Stomach smooth muscle (tissue), 2 donors: ENCODE measurements at regions not wholly inside any gene's neighbourhood (a gene's known extent, or its start where the extent isn't known, plus 50 kb on each side); places are given as distances from the start of the nearest gene placed in this dataset.
"Not testable (repeated sequence)": the region's sequence is repeated elsewhere in the genome, so short reads cannot be mapped to it uniquely, and the experiment has no call there.

Experiments used
- H3K27ac ChIP-seq: one replicate; pipeline ENCODE4 v1.7.0; 2013; ENCODE audit warnings: mild to moderate bottlenecking, low read length, inconsistent platforms
- H3K27me3 ChIP-seq, 2 donors: one replicate each; pipeline ENCODE4 v1.7.0; 2013; ENCODE audit warnings: low read length in 2 of 2; ENCODE audit not compliant: insufficient read depth in 2 of 2, control insufficient read depth in 1 of 2
- H3K36me3 ChIP-seq, 2 donors: one replicate each; pipeline ENCODE4 v1.7.0; 2013; ENCODE audit warnings: low read length in 2 of 2; ENCODE audit not compliant: control insufficient read depth in 2 of 2, insufficient read depth in 2 of 2
- H3K4me1 ChIP-seq: one replicate; pipeline ENCODE4 v1.7.0; 2013; ENCODE audit warnings: low read length; ENCODE audit not compliant: control insufficient read depth, insufficient read depth
- H3K4me3 ChIP-seq, 2 donors: one replicate each; pipeline ENCODE4 v1.7.0; 2013; ENCODE audit warnings: low read length in 2 of 2
- H3K9ac ChIP-seq, 2 donors: one replicate each; pipeline ENCODE4 v1.7.0; 2013; ENCODE audit warnings: low read length in 2 of 2, mild to moderate bottlenecking in 1 of 2
- H3K9me3 ChIP-seq, 2 donors: one replicate each; pipeline ENCODE4 v1.7.0; 2013; ENCODE audit warnings: low read length in 2 of 2; ENCODE audit not compliant: control insufficient read depth in 2 of 2
- donor health status: healthy.
- donor health status: Pancreatic carcinoma.

DNA sequence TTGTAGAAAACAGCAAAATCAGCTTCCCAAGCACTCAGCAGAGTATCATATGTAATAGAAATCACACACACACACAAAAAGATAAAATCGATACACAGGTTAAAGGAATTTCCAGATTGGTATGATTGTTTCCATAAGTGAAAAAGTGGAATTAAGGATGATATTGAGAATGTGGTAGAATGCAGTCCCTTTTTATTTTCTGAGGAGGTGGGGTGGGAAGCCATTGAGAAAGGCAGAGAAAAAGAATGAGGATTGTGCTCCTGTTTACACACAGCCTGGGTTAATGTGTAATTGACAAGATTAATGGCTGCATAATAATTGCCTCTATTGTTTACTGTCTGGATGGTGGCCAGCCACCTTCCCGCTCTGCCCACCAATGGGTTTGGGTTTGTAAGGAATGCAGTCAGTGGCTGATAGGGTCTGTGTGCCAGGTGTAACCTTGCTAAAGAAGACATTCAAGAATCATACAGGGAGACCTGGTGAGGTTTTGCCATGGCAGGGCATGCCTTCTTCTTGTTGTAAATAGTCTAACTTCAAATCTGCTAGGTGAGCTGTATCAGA is 177.2 kb upstream of the MAP3K1 start:
- Histone ChIP-seq H3K9me3 (peaks cover 0 to 3% of the 10 kb centered on the region in 2 donors), H3K27me3 (no peaks in the 10 kb centered on the region), H3K9ac (no peak overlapping the region), H3K4me3 (no peak overlapping the region), H3K27ac (no peak overlapping the region), H3K4me1 (no peaks in the 10 kb centered on the region), H3K36me3 (no peaks in the 10 kb centered on the region)

DNA sequence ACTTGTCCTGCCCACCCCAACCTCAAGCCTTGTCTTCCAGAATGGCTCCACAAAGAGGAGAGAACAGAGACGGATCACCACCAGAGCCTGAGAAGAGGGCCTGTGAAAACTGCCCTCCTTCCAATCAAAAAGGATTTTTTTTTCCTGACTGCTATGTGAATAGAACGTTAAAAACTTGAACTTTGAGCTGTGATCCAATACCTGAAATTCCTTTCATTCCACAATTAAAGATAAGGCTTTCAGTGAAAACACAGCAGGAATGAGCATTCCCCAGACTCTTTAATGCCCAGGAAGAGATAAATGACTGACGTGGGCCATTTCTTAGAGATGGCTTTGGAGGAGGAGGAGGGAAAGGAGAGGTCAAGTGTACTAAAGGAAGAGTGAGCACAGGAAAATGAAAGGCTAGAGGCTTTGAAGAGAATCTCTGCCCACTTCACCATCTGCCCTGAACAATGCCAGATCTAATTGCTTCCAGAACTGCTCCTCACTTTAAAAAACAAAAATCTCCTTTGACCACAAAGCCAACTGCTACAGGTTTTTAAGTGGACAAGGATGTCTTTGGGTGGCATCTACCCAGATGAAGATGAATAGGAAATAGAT is 177.9 kb upstream of the MAP3K1 start:
- Histone ChIP-seq H3K4me3 (no peak overlapping the region), H3K9me3 (no peaks in the 10 kb centered on the region), H3K27me3 (no peaks in the 10 kb centered on the region), H3K9ac (no peak overlapping the region), H3K4me1 (no peaks in the 10 kb centered on the region), H3K36me3 (no peaks in the 10 kb centered on the region), H3K27ac (no peak overlapping the region)

DNA sequence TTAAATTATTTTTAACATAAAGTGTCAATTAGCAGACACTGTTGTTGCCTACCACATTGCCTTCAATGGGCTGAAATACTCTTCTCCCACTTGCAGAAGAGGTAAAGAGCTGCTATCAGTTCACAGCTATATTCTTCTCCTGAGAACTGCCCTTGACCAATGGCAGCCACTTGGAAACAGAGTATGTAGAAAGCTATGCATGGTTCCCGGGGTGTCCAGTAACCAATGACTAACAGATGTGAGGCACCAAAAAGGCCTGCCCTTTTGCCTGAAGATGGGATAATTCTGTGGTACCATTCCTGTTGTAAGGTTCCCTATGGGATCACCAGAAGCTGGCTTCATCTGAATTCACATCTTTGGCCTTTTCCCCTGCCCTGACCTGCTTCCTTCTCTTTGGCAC is 181.4 kb upstream of the MAP3K1 start:
- peaks cover 0 to 3% of the 10 kb centered on the region in 2 donors for H3K9me3 ChIP-seq
- H3K9ac ChIP-seq = no peak overlapping the region
- no peaks in the 10 kb centered on the region for H3K4me1 ChIP-seq
- H3K36me3 ChIP-seq = no peaks in the 10 kb centered on the region
- no peaks in the 10 kb centered on the region for H3K27me3 ChIP-seq
- no peak overlapping the region for H3K27ac ChIP-seq
- H3K4me3 ChIP-seq = no peak overlapping the region

DNA sequence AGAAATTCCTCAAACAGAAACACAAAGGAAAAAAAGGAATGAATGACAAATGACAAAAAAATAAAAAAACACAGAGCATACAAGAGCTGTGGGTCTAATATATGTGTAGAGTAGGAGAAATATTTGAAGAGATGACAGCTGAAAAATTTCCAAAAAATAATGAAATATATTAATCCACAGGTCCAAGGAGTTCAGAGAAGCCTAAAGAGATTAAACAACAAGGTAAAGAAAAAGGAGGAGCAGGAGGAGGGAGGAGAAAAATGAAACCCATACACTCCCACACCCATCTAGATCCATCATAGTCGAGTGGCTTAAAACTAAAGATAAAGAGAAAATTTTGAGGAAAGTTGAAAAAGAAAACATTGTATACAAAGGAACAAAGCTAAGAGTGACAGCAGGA is 182.4 kb upstream of the MAP3K1 start:
- no peak overlapping the region for H3K4me3 ChIP-seq
- H3K9ac ChIP-seq = no peak overlapping the region
- H3K27me3 ChIP-seq = no peaks in the 10 kb centered on the region
- no peak overlapping the region for H3K27ac ChIP-seq
- no peaks in the 10 kb centered on the region for H3K36me3 ChIP-seq
- no peaks in the 10 kb centered on the region for H3K4me1 ChIP-seq
- H3K9me3 ChIP-seq = peaks cover 0 to 3% of the 10 kb centered on the region in 2 donors

DNA sequence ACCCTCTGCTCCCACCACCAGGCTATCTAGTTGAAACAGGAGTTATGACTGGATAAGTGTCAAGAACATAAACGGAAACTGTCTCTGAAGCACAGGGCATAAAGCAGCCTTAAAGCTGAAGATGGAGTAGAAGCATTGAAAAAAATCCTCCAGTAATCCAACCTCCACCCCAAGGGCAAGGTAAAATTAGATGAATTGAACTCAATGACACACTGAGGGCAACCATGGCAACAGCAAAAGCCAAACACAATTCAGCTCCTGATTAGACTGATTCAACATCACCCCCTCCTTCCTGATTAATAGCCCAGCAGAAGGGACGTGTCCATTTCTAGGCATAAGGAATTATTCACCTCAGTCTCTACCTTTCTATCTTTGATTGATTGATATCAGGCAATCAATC is 183.2 kb upstream of the MAP3K1 start:
- Histone ChIP-seq H3K9me3 (peaks cover 0 to 3% of the 10 kb centered on the region in 2 donors), H3K4me1 (no peaks in the 10 kb centered on the region), H3K9ac (no peak overlapping the region), H3K27ac (no peak overlapping the region), H3K36me3 (no peaks in the 10 kb centered on the region), H3K27me3 (no peaks in the 10 kb centered on the region), H3K4me3 (no peak overlapping the region)

DNA sequence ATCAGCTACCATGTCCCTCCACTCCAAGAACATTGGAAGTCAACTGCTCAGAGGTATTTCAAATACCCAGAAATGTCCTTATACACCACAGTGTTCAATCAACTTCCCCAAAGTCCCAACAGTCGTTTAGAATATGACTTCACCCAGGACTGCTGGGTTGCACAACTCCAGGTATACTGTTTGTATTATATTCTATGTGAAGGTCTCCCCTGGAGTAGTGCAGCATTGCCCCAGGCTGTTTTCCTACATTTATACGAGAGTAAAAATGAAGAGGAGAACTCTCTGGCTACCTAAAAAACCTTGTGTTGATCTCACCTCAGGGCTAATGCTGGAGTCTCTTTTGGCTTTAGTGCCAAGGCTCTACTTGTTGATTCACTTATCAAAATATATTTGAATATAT is 183.6 kb upstream of the MAP3K1 start:
- Histone ChIP-seq H3K27ac (no peak overlapping the region), H3K27me3 (no peaks in the 10 kb centered on the region), H3K9me3 (peaks cover 0 to 3% of the 10 kb centered on the region in 2 donors), H3K4me1 (no peaks in the 10 kb centered on the region), H3K4me3 (no peak overlapping the region), H3K36me3 (no peaks in the 10 kb centered on the region), H3K9ac (no peak overlapping the region)

DNA sequence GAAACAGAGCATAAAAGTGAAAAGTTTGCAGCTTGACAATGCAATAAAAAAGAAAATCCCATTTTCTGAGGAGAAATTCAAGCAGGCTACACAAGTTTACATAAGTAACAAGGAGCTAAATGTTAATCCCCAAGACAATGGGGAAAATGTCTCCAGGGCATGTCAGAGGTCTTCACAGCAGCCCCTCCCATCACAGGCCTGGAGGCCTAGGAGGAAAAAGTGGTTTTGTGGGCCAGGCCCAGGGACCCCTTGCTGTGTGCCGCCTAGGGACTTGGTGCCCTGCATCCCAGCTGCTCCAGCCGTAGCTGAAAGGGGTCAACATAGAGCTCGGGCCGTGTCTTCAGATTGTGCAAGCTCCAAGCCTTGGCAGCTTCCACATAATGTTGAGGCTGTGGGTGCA is 186.7 kb upstream of the MAP3K1 start:
- not testable (repeated sequence) for H3K9ac ChIP-seq, H3K9me3 ChIP-seq, H3K27me3 ChIP-seq, H3K4me1 ChIP-seq, H3K27ac ChIP-seq, H3K36me3 ChIP-seq, H3K4me3 ChIP-seq

DNA sequence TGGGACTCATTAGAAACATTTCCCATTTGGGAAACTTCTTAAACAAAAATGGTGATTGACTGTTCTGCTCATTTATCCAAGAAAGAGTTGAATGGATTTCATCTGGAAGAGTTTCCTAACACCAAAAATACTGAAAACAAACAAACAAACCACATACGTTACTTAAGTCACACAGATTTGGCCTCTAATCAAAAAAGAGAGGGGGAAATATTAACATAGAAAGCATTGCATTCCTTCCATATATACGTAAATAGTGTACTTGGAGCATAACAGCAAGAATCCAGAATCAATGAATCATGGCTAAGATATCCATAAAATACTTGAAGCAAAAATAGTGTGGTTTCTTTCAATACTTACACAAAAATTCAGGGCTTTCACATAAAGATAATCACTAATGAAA is 189.8 kb upstream of the MAP3K1 start:
- H3K27me3 ChIP-seq = no peaks in the 10 kb centered on the region
- H3K4me1 ChIP-seq = no peaks in the 10 kb centered on the region
- H3K27ac ChIP-seq = no peak overlapping the region
- H3K9ac ChIP-seq = no peak overlapping the region
- H3K36me3 ChIP-seq = no peaks in the 10 kb centered on the region
- no peak overlapping the region for H3K4me3 ChIP-seq
- H3K9me3 ChIP-seq = no peaks in the 10 kb centered on the region

DNA sequence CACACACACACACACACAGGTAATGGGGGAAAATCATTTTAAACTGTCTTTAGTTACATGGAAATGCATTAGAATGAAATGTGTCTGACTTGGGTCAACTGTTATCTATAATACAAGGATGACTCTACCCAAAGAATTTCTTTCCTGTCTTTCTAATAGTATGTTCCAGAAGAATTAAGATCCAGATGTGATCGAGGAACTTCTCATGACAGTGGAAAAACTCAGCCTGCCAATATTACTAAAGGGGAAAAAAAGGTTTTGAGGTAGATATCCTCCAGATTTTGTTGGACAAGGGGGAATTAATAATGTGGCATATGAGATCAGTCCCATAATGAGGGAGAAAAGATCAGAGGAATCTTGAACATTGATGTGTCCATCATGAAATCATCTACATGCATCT is 190.6 kb upstream of the MAP3K1 start:
- Histone ChIP-seq H3K27me3 (no peaks in the 10 kb centered on the region), H3K9ac (no peak overlapping the region), H3K9me3 (no peaks in the 10 kb centered on the region), H3K4me1 (no peaks in the 10 kb centered on the region), H3K4me3 (no peak overlapping the region), H3K27ac (no peak overlapping the region), H3K36me3 (no peaks in the 10 kb centered on the region)

DNA sequence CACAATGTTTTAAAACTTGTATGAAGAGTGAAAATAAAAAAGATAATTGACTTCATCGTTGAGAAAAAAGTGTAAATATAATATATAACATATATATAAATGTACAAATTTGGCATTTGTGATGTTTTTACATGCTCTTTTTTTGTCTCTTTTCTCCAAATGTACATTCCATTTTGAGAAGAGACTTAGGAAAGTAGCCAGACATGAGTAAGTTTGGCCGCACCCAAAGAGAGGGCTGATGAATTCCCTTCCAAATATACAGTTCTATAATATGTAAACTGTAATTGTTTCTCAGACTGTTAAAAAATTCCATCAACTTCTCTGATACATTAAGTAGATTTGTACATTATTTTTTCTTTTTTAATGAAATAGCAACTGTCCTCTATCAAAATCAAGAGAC is 193.2 kb upstream of the MAP3K1 start:
- Histone ChIP-seq H3K27ac (no peak overlapping the region), H3K9me3 (peaks cover 2 to 4% of the 10 kb centered on the region in 2 donors), H3K4me1 (no peaks in the 10 kb centered on the region), H3K4me3 (no peak overlapping the region), H3K27me3 (no peaks in the 10 kb centered on the region), H3K36me3 (no peaks in the 10 kb centered on the region), H3K9ac (no peak overlapping the region)

DNA sequence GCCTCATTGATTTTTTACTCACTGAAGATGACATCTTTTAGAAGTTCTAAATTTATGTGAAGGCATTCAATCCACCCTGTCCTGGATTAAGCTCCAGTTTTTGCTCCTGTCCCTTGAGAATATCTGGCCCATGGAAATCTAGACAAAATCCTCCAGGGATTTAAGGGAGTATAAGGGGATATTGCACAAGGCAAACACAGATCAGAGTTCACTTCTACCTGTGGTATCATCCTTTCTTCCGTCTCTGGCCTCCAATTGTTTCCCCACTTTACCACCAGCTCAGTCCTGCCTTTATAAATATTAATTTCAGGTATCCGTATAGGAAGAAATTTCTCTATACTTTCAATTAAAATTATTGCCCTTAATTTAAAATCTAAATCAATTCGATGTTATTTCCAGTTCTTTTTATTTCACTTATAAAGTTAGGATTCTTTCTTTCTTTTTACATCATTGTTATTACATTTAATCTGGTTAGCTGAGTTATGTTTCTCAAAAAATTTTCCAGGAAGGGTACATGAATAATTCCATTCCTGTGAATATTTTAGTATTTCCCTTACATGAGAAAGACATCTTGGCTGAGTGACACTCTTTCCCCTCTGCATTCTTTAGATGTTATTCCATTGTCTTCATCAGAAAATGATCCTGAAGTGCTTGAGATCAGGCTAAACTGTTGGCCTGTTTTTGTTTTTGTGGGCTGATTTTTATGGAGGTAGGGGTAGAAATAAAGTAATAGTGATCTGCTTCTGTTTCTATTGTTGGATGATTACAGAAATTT is 194.3 kb upstream of the MAP3K1 start:
- no peaks in the 10 kb centered on the region for H3K27me3 ChIP-seq
- H3K4me1 ChIP-seq = no peaks in the 10 kb centered on the region
- no peak overlapping the region for H3K4me3 ChIP-seq
- peaks cover 2 to 4% of the 10 kb centered on the region in 2 donors for H3K9me3 ChIP-seq
- H3K9ac ChIP-seq = no peak overlapping the region
- H3K27ac ChIP-seq = no peak overlapping the region
- H3K36me3 ChIP-seq = no peaks in the 10 kb centered on the region
